DND-41 (cell line): ENCODE measurements at regions not wholly inside any gene's neighbourhood (a gene's known extent, or its start where the extent isn't known, plus 50 kb on each side); places are given as distances from the start of the nearest gene placed in this dataset.

Experiments used
- CTCF ChIP-seq: IDR thresholded peaks from 2 replicates; pipeline ENCODE4 v1.5.1; 2012; ENCODE audit warnings: borderline replicate concordance, low read length, moderate library complexity, mild to moderate bottlenecking; ENCODE audit not compliant: poor library complexity, severe bottlenecking; ENCODE audit errors: extremely low read depth
- EZH2 ChIP-seq: IDR thresholded peaks from 3 replicates; pipeline ENCODE4 v1.6.1; 2012; ENCODE audit warnings: borderline replicate concordance, low read depth, mild to moderate bottlenecking, moderate library complexity, low read length, inconsistent platforms; ENCODE audit not compliant: severe bottlenecking

GRCh38 chr15:70379938-70380883, 282.5 kb upstream of the TLE3 start:
- TF ChIP-seq EZH2 = no peak
- no peak for TF ChIP-seq CTCF
